GM12875 (cell line): ENCODE measurements at regions not wholly inside any gene's neighbourhood (a gene's known extent, or its start where the extent isn't known, plus 50 kb on each side); places are given as distances from the start of the nearest gene placed in this dataset.

Experiments used
- H3K4me3 ChIP-seq: one replicate; pipeline ENCODE4 v1.5.1; 2011; ENCODE audit warnings: low read depth, low read length, control low read depth
- CTCF ChIP-seq: IDR thresholded peaks from 2 replicates; pipeline ENCODE4 v1.5.1; 2011; ENCODE audit warnings: low read depth, mild to moderate bottlenecking, control low read depth, inconsistent platforms, low read length, moderate library complexity, borderline replicate concordance; ENCODE audit not compliant: insufficient read depth

GRCh38 chr7:115693779-115694178, 336.8 kb downstream of the TFEC start:
- no peak overlapping the region for H3K4me3 ChIP-seq
- TF ChIP-seq CTCF = no peak

- H3K4me3 ChIP-seq = no peak overlapping the region
- TF ChIP-seq CTCF = no peak
These were observed 340.6 kb downstream of the TFEC start for GRCh38 chr7:115689941-115690340.

GRCh38 chr7:115683093-115683492, 347.5 kb downstream of the TFEC start:
- TF ChIP-seq CTCF = no peak
- no peak overlapping the region for H3K4me3 ChIP-seq

GRCh38 chr7:115682507-115682906, 348.1 kb downstream of the TFEC start:
- no peak overlapping the region for H3K4me3 ChIP-seq
- no peak for TF ChIP-seq CTCF

GRCh38 chr7:115680921-115681320, 349.6 kb downstream of the TFEC start:
- H3K4me3 ChIP-seq = no peak overlapping the region
- no peak for TF ChIP-seq CTCF

GRCh38 chr7:115679976-115680375, 350.6 kb downstream of the TFEC start:
- no peak overlapping the region for H3K4me3 ChIP-seq
- TF ChIP-seq CTCF = peak; percentile 46; the same call in 1 of the 2 replicates

GRCh38 chr7:115679423-115679822, 351.1 kb downstream of the TFEC start:
- H3K4me3 ChIP-seq = no peak overlapping the region
- no peak for TF ChIP-seq CTCF
